ENCODE measurements at regions not wholly inside any gene's neighbourhood (a gene's known extent, or its start where the extent isn't known, plus 50 kb on each side); places are given as distances from the start of the nearest gene placed in this dataset.

DNA sequence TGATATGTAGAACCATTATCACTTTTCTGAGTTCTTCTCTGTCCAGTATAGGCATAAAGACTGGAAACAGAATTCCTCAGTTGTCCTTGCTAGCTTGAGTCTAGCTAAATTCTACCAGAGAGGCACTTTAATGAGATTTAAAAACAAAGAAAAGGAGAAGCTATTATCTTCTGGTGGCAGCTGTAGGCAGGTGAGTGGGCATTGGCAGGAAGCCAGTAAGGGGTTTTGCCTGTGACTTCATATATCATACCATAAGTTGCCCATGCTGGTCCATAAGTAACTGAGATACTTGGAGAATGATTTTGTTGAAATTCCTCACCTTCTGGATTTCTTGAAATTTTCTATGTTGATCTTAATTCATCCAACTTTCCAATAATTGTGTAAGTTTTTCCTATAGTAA, 402.3 kb upstream of the TGFBR2 start:
- TF ChIP-seq, protein P1, sequence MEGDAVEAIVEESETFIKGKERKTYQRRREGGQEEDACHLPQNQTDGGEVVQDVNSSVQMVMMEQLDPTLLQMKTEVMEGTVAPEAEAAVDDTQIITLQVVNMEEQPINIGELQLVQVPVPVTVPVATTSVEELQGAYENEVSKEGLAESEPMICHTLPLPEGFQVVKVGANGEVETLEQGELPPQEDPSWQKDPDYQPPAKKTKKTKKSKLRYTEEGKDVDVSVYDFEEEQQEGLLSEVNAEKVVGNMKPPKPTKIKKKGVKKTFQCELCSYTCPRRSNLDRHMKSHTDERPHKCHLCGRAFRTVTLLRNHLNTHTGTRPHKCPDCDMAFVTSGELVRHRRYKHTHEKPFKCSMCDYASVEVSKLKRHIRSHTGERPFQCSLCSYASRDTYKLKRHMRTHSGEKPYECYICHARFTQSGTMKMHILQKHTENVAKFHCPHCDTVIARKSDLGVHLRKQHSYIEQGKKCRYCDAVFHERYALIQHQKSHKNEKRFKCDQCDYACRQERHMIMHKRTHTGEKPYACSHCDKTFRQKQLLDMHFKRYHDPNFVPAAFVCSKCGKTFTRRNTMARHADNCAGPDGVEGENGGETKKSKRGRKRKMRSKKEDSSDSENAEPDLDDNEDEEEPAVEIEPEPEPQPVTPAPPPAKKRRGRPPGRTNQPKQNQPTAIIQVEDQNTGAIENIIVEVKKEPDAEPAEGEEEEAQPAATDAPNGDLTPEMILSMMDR (conservative IDR thresholded peaks at IDR 0.05) = no peak
- Histone ChIP-seq H3K27me3 (ENCODE audit: control insufficient read depth, insufficient read depth, low read length, poor library complexity, severe bottlenecking) (no peaks in the 10 kb centered on the region), H3K4me1 (ENCODE audit: control insufficient read depth, insufficient read depth, low read length) (no peaks in the 10 kb centered on the region), H3K9me3 (ENCODE audit: control insufficient read depth, low read length) (no peaks in the 10 kb centered on the region), H3K36me3 (ENCODE audit: control insufficient read depth, insufficient read depth, low read length) (no peaks in the 10 kb centered on the region), H3K9ac (ENCODE audit: extremely low read depth, low read length, poor library complexity, severe bottlenecking) (no peak overlapping the region), H3K27ac (ENCODE audit: low read depth, low read length) (no peak overlapping the region), H3K4me3 (ENCODE audit: low read length) (no peak overlapping the region)
- DNase-seq = no peak
- Mint-ChIP-seq H3K4me3 (no peak overlapping the region), H3K9me3 (peaks cover 3% of the 10 kb centered on the region), H3K36me3 (ENCODE audit: low read depth) (peaks cover 2% of the 10 kb centered on the region), H3K27me3 (ENCODE audit: insufficient read depth) (no peaks in the 10 kb centered on the region), H3K4me1 (no peaks in the 10 kb centered on the region), H3K27ac (no peak overlapping the region)

DNA sequence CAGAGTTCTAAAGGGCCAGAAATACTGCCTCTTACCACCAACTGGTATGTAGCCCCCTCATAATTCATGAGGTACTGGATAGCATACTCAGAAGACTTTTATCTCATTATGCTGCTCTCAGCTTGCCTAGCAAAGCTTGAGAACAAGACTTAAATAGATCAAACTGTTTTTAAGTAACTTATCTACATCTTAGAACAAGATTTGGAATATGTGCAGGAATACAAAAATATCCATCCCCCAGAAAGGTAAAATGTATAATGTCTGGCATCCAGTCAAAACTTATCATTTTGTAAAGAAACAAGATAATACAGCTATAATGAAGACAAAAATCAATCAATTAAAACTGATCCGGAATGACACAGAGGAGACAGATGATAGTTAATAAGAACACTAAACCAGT, 400.4 kb upstream of the TGFBR2 start:
- no peak overlapping the region for H3K4me3 Mint-ChIP-seq
- Histone ChIP-seq H3K9me3 (ENCODE audit: control insufficient read depth, low read length) (no peaks in the 10 kb centered on the region), H3K9ac (ENCODE audit: extremely low read depth, low read length, poor library complexity, severe bottlenecking) (no peak overlapping the region), H3K36me3 (ENCODE audit: control insufficient read depth, insufficient read depth, low read length) (no peaks in the 10 kb centered on the region), H3K4me3 (ENCODE audit: low read length) (no peak overlapping the region), H3K27ac (ENCODE audit: low read depth, low read length) (no peak overlapping the region), H3K4me1 (ENCODE audit: control insufficient read depth, insufficient read depth, low read length) (no peaks in the 10 kb centered on the region), H3K27me3 (ENCODE audit: control insufficient read depth, insufficient read depth, low read length, poor library complexity, severe bottlenecking) (no peaks in the 10 kb centered on the region)
- no peak for DNase-seq
- H3K36me3 Mint-ChIP-seq (ENCODE audit: low read depth) = no peaks in the 10 kb centered on the region
- WGBS, 2 experiments (ENCODE audit: insufficient coverage in 1 of 2, insufficient read length in 1 of 2) = 91% methylated on average over 1 of the region's 1 CpG; no CpG with 5 or more reads in 1 of the 2 experiments
- no peaks in the 10 kb centered on the region for H3K27me3 Mint-ChIP-seq (ENCODE audit: insufficient read depth)
- H3K27ac Mint-ChIP-seq = no peak overlapping the region
- no peaks in the 10 kb centered on the region for H3K9me3 Mint-ChIP-seq
- H3K4me1 Mint-ChIP-seq = no peaks in the 10 kb centered on the region
- TF ChIP-seq, protein P1 (conservative IDR thresholded peaks at IDR 0.05) = no peak

DNA sequence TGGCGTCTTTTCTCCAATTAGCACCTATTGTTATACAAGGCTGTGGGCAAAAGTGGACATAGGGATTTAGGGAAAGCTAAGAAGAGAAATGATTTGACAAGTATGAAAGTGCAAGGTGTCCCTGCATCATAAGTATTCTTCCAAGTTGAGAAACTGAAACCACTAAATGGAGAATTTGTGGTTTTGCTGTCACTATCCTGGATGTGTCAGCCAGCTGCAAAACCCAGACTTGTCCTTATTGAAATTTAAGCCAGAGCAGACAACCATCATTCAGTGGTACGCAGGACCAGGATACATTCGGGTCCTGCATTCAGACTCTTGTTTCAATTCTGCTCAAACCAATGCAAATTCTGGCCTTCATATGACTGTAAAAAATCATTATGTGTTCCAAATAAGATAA, 384.8 kb upstream of the TGFBR2 start:
- H3K36me3 Mint-ChIP-seq (ENCODE audit: low read depth) = peaks cover 4% of the 10 kb centered on the region
- Histone ChIP-seq H3K4me3 (ENCODE audit: low read length) (no peak overlapping the region), H3K36me3 (ENCODE audit: control insufficient read depth, insufficient read depth, low read length) (no peaks in the 10 kb centered on the region), H3K27ac (ENCODE audit: low read depth, low read length) (no peak overlapping the region), H3K9me3 (ENCODE audit: control insufficient read depth, low read length) (peaks cover 10% of the 10 kb centered on the region), H3K9ac (ENCODE audit: extremely low read depth, low read length, poor library complexity, severe bottlenecking) (no peak overlapping the region), H3K4me1 (ENCODE audit: control insufficient read depth, insufficient read depth, low read length) (no peaks in the 10 kb centered on the region), H3K27me3 (ENCODE audit: control insufficient read depth, insufficient read depth, low read length, poor library complexity, severe bottlenecking) (no peaks in the 10 kb centered on the region)
- WGBS, 2 experiments (ENCODE audit: insufficient coverage in 1 of 2, insufficient read length in 1 of 2) = 95 to 100% methylated on average over 1 to 3 of the region's 3 CpGs
- peaks cover 8% of the 10 kb centered on the region for H3K4me1 Mint-ChIP-seq
- peaks cover 2% of the 10 kb centered on the region for H3K27me3 Mint-ChIP-seq (ENCODE audit: insufficient read depth)
- H3K9me3 Mint-ChIP-seq = peaks cover 11% of the 10 kb centered on the region
- DNase-seq = no peak
- no peak overlapping the region for H3K27ac Mint-ChIP-seq
- no peak overlapping the region for H3K4me3 Mint-ChIP-seq
- TF ChIP-seq, protein P1 (conservative IDR thresholded peaks at IDR 0.05) = no peak

Measured in endodermal cell (in vitro differentiated cells).